Common myeloid progenitor, CD34-positive (primary cell): ENCODE measurements at regions not wholly inside any gene's neighbourhood (a gene's known extent, or its start where the extent isn't known, plus 50 kb on each side); places are given as distances from the start of the nearest gene placed in this dataset.

Source experiments
- CTCF ChIA-PET: fragments of 350-600 bp; sonication (Branson Sonifier 250); formaldehyde crosslinking; loops from one replicate; lab custom pipeline; 2021; ENCODE audit warnings: antibody characterized with exemption; lab: Charles Lee
- POLR2A ChIA-PET: fragments of 350-600 bp; sonication (Branson Sonifier 250); formaldehyde crosslinking; loops from one replicate; lab custom pipeline; 2021; ENCODE audit warnings: antibody characterized with exemption; lab: Charles Lee
- DNase-seq, 3 donors: peaks; one replicate each; pipeline versions ENCODE4 v3.0.0 to v3.0.0-alpha.2; 2013
- H3K27ac ChIP-seq, 2 experiments: 1 replicate in 1 of 2; 2 replicates in 1 of 2; pipeline ENCODE4 v1.7.0; 2013; ENCODE audit warnings: inconsistent platforms in 2 of 2, low read length in 2 of 2, mild to moderate bottlenecking in 2 of 2, low read depth in 1 of 2, moderate library complexity in 1 of 2; ENCODE audit not compliant: severe bottlenecking in 2 of 2, insufficient read depth in 1 of 2, poor library complexity in 1 of 2
- H3K27me3 ChIP-seq, 5 experiments: replicated peaks in 2 of 5; 1 replicate in 3 of 5; 2 replicates in 2 of 5; pipeline versions ENCODE4 v1.6.1 to v1.7.0; 2013; ENCODE audit warnings: low read length in 4 of 5, mild to moderate bottlenecking in 2 of 5, moderate library complexity in 2 of 5, inconsistent platforms in 1 of 5; ENCODE audit not compliant: insufficient read depth in 5 of 5, control insufficient read depth in 4 of 5
- H3K36me3 ChIP-seq, 4 experiments: 1 replicate in 2 of 4; 2 replicates in 2 of 4; pipeline versions ENCODE4 v1.6.1 to v1.7.0; 2013; ENCODE audit warnings: low read length in 3 of 4, control low read depth in 1 of 4, mild to moderate bottlenecking in 1 of 4; ENCODE audit not compliant: control insufficient read depth in 4 of 4, insufficient read depth in 4 of 4
- H3K4me1 ChIP-seq, 4 experiments: 1 replicate in 3 of 4; 2 replicates in 1 of 4; pipeline versions ENCODE4 v1.6.1 to v1.7.1; 2013; ENCODE audit warnings: low read length in 3 of 4, mild to moderate bottlenecking in 3 of 4, control low read depth in 1 of 4, inconsistent platforms in 1 of 4, moderate library complexity in 1 of 4; ENCODE audit not compliant: control insufficient read depth in 4 of 4, insufficient read depth in 4 of 4; ENCODE audit errors: control extremely low read depth in 1 of 4
- H3K4me3 ChIP-seq, 7 experiments: 1 replicate in 4 of 7; 2 replicates in 3 of 7; pipeline versions ENCODE4 v1.5.1 to v1.7.0; 2013; ENCODE audit warnings: mild to moderate bottlenecking in 7 of 7, low read length in 6 of 7, moderate library complexity in 6 of 7, inconsistent platforms in 2 of 7, low read depth in 2 of 7, control low read depth in 1 of 7; ENCODE audit not compliant: insufficient read depth in 4 of 7, control insufficient read depth in 1 of 7; ENCODE audit errors: extremely low read depth in 1 of 7
- H3K9me3 ChIP-seq, 5 experiments: 1 replicate in 4 of 5; 2 replicates in 1 of 5; pipeline versions ENCODE4 v1.6.1 to v1.7.1; 2013; ENCODE audit warnings: low read length in 4 of 5, mild to moderate bottlenecking in 2 of 5, inconsistent platforms in 1 of 5, low read depth in 1 of 5, moderate library complexity in 1 of 5; ENCODE audit not compliant: control insufficient read depth in 4 of 5, insufficient read depth in 2 of 5; ENCODE audit errors: control extremely low read depth in 1 of 5
- WGBS: methylation state at CpG from one replicate; pipeline ENCODE4 v1.1.5; 2013; ENCODE audit not compliant: insufficient coverage; 5-methylcytosine and 5-hydroxymethylcytosine counted together

DNA sequence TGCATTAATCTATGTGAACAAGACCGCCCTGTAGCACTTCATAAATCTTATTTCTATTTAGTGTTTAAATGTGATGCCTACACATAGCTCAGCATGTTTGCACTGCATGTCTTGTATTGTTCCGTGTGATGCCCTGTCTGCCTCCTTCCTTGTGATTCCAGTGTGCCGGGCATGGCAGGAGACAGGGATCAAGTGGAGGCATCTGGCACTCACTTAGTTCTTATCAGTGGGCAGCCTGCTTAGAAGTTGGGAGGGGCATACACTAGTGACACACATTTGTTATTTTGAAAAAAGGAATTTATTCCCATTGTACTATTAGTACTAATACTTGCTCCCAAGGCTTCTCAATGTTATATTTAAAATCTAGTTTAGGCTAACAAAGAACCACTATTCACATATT, 176.4 kb downstream of the KCNA5 start:
- ChIA-PET POLR2A (no interaction called here), CTCF (no interaction called here)
- peaks cover 0 to 19% (median 6%) of the 10 kb centered on the region in 5 experiments for H3K27me3 ChIP-seq
- no peak overlapping the region for H3K27ac ChIP-seq
- DNase-seq = no peak
- H3K36me3 ChIP-seq = no peaks in the 10 kb centered on the region
- H3K4me1 ChIP-seq = peaks cover 0 to 9% (median 3%) of the 10 kb centered on the region in 4 experiments
- H3K4me3 ChIP-seq = no peak overlapping the region
- 100% methylated on average over 1 of the region's 3 CpGs for WGBS
- peaks cover 0 to 3% (median 0%) of the 10 kb centered on the region in 5 experiments for H3K9me3 ChIP-seq

DNA sequence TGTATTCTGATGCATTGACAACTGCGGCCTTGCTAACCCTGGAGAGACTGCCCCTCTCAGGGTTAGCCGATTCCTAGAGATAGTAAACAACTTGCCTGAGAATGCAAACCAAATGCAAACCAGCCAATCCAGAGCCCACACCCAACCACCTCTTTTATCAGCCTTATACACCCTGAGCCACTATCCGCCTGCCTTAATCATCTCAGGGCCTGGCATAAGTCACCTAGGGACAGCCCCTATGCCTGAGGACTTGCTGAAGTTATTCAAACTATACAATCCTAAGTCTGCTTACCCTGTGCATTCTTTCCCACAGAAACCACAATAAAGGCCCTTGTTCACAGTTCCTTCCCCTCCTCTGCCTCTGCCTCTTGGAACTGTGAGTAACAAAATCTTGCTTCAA, 177.2 kb downstream of the KCNA5 start:
- ChIA-PET POLR2A (no interaction called here), CTCF (no interaction called here)
- peaks cover 0 to 19% (median 6%) of the 10 kb centered on the region in 5 experiments for H3K27me3 ChIP-seq
- H3K9me3 ChIP-seq = peaks cover 0 to 3% (median 0%) of the 10 kb centered on the region in 5 experiments
- H3K36me3 ChIP-seq = no peaks in the 10 kb centered on the region
- peak; percentile 67 to 92 (median 86) for DNase-seq
- no peak overlapping the region for H3K4me3 ChIP-seq
- no peak overlapping the region for H3K27ac ChIP-seq
- H3K4me1 ChIP-seq = peaks cover 0 to 9% (median 3%) of the 10 kb centered on the region in 4 experiments
- WGBS = 28% methylated on average over 3 of the region's 3 CpGs

DNA sequence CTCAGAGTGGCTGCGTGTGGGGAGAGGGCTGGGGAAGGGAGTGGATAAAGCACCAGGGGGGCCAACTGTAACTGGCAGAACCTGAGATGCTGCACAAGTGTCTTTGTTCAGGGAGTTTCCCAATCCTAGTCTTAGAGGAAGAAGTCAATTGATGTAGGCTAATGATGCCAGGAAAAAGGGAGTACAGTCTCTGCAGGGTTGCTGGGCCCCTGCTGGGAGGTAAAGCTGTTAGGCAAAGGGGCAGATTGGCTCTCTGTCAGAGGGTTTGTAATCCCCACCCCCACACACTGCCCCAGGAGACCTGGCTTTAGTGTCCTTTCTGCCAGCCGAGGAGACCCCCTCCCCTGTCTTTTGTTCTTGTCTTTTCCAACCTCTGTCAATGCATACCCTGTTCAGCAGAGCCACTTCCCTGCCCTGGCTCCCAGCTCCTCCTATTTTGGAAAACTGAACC, 178.4 kb downstream of the KCNA5 start:
- 75% methylated on average over 1 of the region's 2 CpGs for WGBS
- Histone ChIP-seq H3K4me3 (no peak overlapping the region), H3K27ac (no peak overlapping the region), H3K9me3 (peaks cover 0 to 3% (median 0%) of the 10 kb centered on the region in 5 experiments), H3K4me1 (peaks cover 0 to 9% (median 3%) of the 10 kb centered on the region in 4 experiments), H3K27me3 (peaks cover 0 to 16% (median 3%) of the 10 kb centered on the region in 5 experiments), H3K36me3 (no peaks in the 10 kb centered on the region)
- no peak for DNase-seq
- ChIA-PET CTCF (interaction anchor here (1.0 kb wide), 1 partner anchor 25 kb away, joined by 3 read pairs; no protein-coding TSS in a partner anchor), POLR2A (no interaction called here)

DNA sequence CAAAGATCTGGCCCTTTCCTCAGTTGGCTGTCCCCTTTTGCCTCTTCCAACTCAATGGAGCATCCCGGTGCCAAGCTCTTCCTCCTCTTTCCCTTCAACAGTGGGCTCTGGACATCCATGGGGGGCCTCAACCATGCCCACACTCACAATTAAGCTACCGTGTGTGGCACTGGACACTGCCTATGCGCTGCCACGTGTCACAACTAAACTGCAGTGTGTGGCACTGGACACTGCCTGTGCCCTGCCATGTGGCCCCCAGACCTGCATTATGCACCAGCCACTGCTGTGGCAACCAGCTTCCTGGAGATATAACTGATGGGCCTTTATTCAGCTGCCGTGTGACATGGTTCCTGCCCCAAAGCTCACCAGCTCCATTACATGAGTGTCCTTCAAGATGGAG, 179.1 kb downstream of the KCNA5 start:
- no peak overlapping the region for H3K27ac ChIP-seq
- peaks cover 0 to 3% (median 0%) of the 10 kb centered on the region in 5 experiments for H3K9me3 ChIP-seq
- peaks cover 0 to 13% (median 3%) of the 10 kb centered on the region in 5 experiments for H3K27me3 ChIP-seq
- H3K4me3 ChIP-seq = no peak overlapping the region
- ChIA-PET CTCF (interaction anchor here (1.0 to 1.4 kb wide), 2 partner anchors 17 to 26 kb away, joined by 3 read pairs; no protein-coding TSS in a partner anchor), POLR2A (no interaction called here)
- no peaks in the 10 kb centered on the region for H3K36me3 ChIP-seq
- no peak for DNase-seq
- peaks cover 0 to 9% (median 3%) of the 10 kb centered on the region in 4 experiments for H3K4me1 ChIP-seq
- WGBS = 97% methylated on average over 5 of the region's 5 CpGs

DNA sequence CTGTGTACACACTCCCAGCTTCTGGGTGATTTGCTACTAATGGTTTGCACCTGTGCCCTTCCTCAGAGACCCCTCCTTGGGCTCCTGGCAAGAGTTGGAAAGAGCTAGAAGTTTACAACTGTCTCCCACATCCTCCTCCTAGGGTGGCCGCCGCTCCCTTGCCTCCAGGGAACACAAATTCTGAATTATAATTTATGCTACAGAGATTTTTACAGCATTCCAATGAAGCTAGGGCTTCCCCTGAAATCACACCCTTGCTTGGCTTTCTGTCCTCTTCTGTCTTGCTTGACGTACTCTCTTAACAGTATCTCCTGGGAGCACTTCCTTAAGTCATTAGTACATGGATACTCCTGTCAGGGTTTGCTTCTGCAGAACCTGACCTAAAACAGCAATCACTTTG, 180.2 kb downstream of the KCNA5 start:
- H3K27ac ChIP-seq = no peak overlapping the region
- no peak overlapping the region for H3K4me3 ChIP-seq
- WGBS = 93% methylated on average over 2 of the region's 3 CpGs
- no peak for DNase-seq
- H3K9me3 ChIP-seq = peaks cover 0 to 3% (median 0%) of the 10 kb centered on the region in 5 experiments
- H3K27me3 ChIP-seq = peaks cover 0 to 6% (median 2%) of the 10 kb centered on the region in 5 experiments
- ChIA-PET POLR2A (no interaction called here), CTCF (interaction anchor here (0.6 to 1.4 kb wide), 2 partner anchors 16 to 27 kb away, joined by 3 read pairs; no protein-coding TSS in a partner anchor)
- no peaks in the 10 kb centered on the region for H3K36me3 ChIP-seq
- peaks cover 0 to 9% (median 3%) of the 10 kb centered on the region in 4 experiments for H3K4me1 ChIP-seq

DNA sequence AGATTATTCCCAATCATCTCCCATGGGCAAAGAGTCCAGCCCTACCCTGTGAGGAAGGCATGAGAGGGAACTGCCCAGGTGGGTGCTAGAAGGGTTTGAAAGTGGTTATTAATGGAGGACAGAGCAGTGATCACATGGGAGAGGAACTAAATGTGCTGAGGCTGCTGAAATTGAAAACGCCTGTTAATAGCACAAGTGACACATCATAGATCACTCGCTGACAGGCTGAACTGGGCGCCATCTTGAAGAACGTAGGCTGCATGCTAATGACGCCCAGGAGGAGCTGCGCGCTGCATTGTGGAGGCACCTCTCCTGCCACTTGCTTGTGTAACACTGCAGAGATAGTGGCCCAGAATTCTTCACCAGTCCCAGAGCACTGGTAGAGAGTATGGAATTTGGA, 182.9 kb downstream of the KCNA5 start:
- Histone ChIP-seq H3K36me3 (no peaks in the 10 kb centered on the region), H3K9me3 (peaks cover 0 to 3% (median 2%) of the 10 kb centered on the region in 5 experiments), H3K4me3 (no peak overlapping the region), H3K27ac (no peak overlapping the region), H3K4me1 (no peaks in the 10 kb centered on the region), H3K27me3 (peaks cover 0 to 6% (median 2%) of the 10 kb centered on the region in 5 experiments)
- ChIA-PET POLR2A (no interaction called here), CTCF (no interaction called here)
- no peak for DNase-seq
- 96% methylated on average over 7 of the region's 7 CpGs for WGBS

DNA sequence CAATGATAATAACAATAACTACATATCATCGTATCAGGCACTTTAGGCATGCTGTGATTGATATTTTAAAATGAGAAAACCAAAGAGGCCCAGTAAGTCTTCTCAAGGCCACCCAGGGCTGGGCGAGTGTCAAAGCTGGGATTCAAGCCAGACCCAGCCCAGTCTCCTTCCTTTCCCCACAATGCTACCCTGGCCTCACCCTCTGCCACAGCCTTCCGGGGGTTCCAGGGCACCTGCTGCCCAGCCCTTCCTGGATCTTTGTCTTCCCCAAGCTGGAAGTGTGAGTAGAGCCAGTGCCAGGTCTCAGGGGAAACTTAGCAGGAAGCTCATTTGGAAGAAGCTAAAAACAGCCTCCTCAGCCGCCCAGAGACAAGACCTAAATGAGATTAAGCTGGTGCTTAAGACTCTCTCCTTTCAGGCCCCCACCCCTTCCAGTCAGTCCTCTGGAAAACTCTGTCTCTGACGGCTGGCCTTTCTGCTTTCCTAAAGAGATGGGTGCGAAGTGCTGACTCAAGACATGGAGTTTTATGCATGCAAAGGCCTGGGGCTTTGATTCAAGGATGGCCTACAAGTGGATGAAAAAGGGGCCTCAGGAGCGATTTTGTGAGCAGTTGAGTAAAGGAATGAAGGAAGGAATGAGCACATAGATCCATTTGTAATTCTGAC, 184.2 kb downstream of the KCNA5 start:
- no peak for DNase-seq
- H3K27me3 ChIP-seq = peaks cover 0 to 3% (median 0%) of the 10 kb centered on the region in 5 experiments
- 80% methylated on average over 4 of the region's 7 CpGs for WGBS
- ChIA-PET POLR2A (no interaction called here), CTCF (no interaction called here)
- H3K9me3 ChIP-seq = peaks cover 0 to 3% (median 0%) of the 10 kb centered on the region in 5 experiments
- H3K36me3 ChIP-seq = no peaks in the 10 kb centered on the region
- H3K27ac ChIP-seq = no peak overlapping the region
- no peaks in the 10 kb centered on the region for H3K4me1 ChIP-seq
- H3K4me3 ChIP-seq = no peak overlapping the region
